Astrocyte of the spinal cord (primary cell): ENCODE measurements at regions not wholly inside any gene's neighbourhood (a gene's known extent, or its start where the extent isn't known, plus 50 kb on each side); places are given as distances from the start of the nearest gene placed in this dataset.

Experiments
- DNase-seq: peaks from one replicate; pipeline ENCODE4 v3.0.0; 2011; ENCODE audit warnings: low read depth, low spot score
- H3K4me3 ChIP-seq: 2 replicates; pipeline ENCODE4 v1.5.1; 2011; ENCODE audit warnings: low read depth, mild to moderate bottlenecking, low read length, moderate library complexity
- CTCF ChIP-seq: IDR thresholded peaks from 2 replicates; pipeline ENCODE4 v1.5.1; 2012; ENCODE audit warnings: low read depth, mild to moderate bottlenecking, low read length, inconsistent platforms
- in situ Hi-C: cut with HindIII; loops from 2 replicates; pipeline ENCODE4 v1.10.0; 2017; ENCODE audit warnings: low sequenced_read_pairs

GRCh38 chr3:168545591-168545990 is 449.9 kb upstream of the GOLIM4 start:
- in situ Hi-C loops = no loop called here
- no peak overlapping the region for H3K4me3 ChIP-seq
- TF ChIP-seq CTCF = no peak
- peak; percentile 39 for DNase-seq

GRCh38 chr3:168544097-168544957 is 448.6 kb upstream of the GOLIM4 start:
- DNase-seq = peak; percentile 5
- in situ Hi-C loops = no loop called here
- peak; percentile 10 for TF ChIP-seq CTCF
- no peak overlapping the region for H3K4me3 ChIP-seq

- DNase-seq = no peak
- no peak overlapping the region for H3K4me3 ChIP-seq
- no peak for TF ChIP-seq CTCF
- in situ Hi-C loops = no loop called here
Observed at GRCh38 chr3:168540726-168541125, 445.0 kb upstream of the GOLIM4 start.

- no peak overlapping the region for H3K4me3 ChIP-seq
- no peak for DNase-seq
- in situ Hi-C loops = no loop called here
Observed at GRCh38 chr3:168539909-168540308, 444.2 kb upstream of the GOLIM4 start.

GRCh38 chr3:168534761-168535160 is 439.0 kb upstream of the GOLIM4 start:
- in situ Hi-C loops = no loop called here
- DNase-seq = no peak
- TF ChIP-seq CTCF = no peak
- no peak overlapping the region for H3K4me3 ChIP-seq

More at GRCh38 chr3:168539909-168540308, 444.2 kb upstream of the GOLIM4 start:
- no peak for TF ChIP-seq CTCF

- no peak for DNase-seq
- in situ Hi-C loops = no loop called here
- no peak overlapping the region for H3K4me3 ChIP-seq
- no peak for TF ChIP-seq CTCF
Observed at GRCh38 chr3:168533600-168533999, 437.9 kb upstream of the GOLIM4 start.
